ENCODE measurements at regions not wholly inside any gene's neighbourhood (a gene's known extent, or its start where the extent isn't known, plus 50 kb on each side); places are given as distances from the start of the nearest gene placed in this dataset.

GRCh38 chr2:240203788-240204270 is 63.4 kb upstream of the OTOS start:
- no peak for TF ChIP-seq POLR2A (IDR thresholded peaks at IDR 0.05; ENCODE audit: low read depth, low read length)
- TF ChIP-seq, protein P1, sequence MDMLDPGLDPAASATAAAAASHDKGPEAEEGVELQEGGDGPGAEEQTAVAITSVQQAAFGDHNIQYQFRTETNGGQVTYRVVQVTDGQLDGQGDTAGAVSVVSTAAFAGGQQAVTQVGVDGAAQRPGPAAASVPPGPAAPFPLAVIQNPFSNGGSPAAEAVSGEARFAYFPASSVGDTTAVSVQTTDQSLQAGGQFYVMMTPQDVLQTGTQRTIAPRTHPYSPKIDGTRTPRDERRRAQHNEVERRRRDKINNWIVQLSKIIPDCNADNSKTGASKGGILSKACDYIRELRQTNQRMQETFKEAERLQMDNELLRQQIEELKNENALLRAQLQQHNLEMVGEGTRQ (IDR thresholded peaks at IDR 0.05; ENCODE audit: low read depth, low read length) = no peak
- no peak for TF ChIP-seq CTCF (conservative IDR thresholded peaks at IDR 0.05; ENCODE audit: low read depth, low read length)
- no peak for TF ChIP-seq RCOR1 (IDR thresholded peaks at IDR 0.05; ENCODE audit: insufficient replicate concordance, low read length)
- no peak for TF ChIP-seq MXI1 (IDR thresholded peaks at IDR 0.05; ENCODE audit: borderline replicate concordance, low read depth, low read length)
- TF ChIP-seq SMC3 (IDR thresholded peaks at IDR 0.05; ENCODE audit: low read depth, low read length) = no peak

Measured in IMR-90 (cell line).